H9 (cell line): ENCODE measurements at regions not wholly inside any gene's neighbourhood (a gene's known extent, or its start where the extent isn't known, plus 50 kb on each side); places are given as distances from the start of the nearest gene placed in this dataset.

Experiments
- DNase-seq: peaks from one replicate; pipeline ENCODE4 v3.0.0-alpha.2; 2017
- H2AFZ ChIP-seq: one replicate; pipeline ENCODE4 v1.6.1; 2013; ENCODE audit warnings: mild to moderate bottlenecking, low read length, control low read depth, moderate library complexity
- H2AK5ac ChIP-seq: 2 replicates; pipeline ENCODE4 v1.6.1; 2013; ENCODE audit warnings: low read length, control low read depth, mixed read lengths; ENCODE audit not compliant: insufficient read length
- H2BK120ac ChIP-seq: one replicate; pipeline ENCODE4 v1.6.1; 2013; ENCODE audit warnings: low read depth, mild to moderate bottlenecking, low read length, control low read depth, inconsistent platforms; ENCODE audit not compliant: poor library complexity, severe bottlenecking
- H2BK12ac ChIP-seq: 2 replicates; pipeline ENCODE4 v1.6.1; 2013; ENCODE audit warnings: low read length, control low read depth, mixed read lengths, low read depth; ENCODE audit not compliant: insufficient read length
- H2BK15ac ChIP-seq: 2 replicates; pipeline ENCODE4 v1.6.1; 2013; ENCODE audit warnings: low read depth, low read length, control low read depth
- H2BK20ac ChIP-seq: one replicate; pipeline ENCODE4 v1.6.1; 2013; ENCODE audit warnings: low read depth, mild to moderate bottlenecking, low read length, control low read depth, inconsistent platforms; ENCODE audit not compliant: poor library complexity, severe bottlenecking
- H2BK5ac ChIP-seq: 2 replicates; pipeline ENCODE4 v1.6.1; 2013; ENCODE audit warnings: low read length, control low read depth, mixed read lengths; ENCODE audit not compliant: insufficient read length
- H3K14ac ChIP-seq: 2 replicates; pipeline ENCODE4 v1.6.1; 2013; ENCODE audit warnings: low read length, control low read depth; ENCODE audit not compliant: insufficient read depth
- H3K18ac ChIP-seq: 2 replicates; pipeline ENCODE4 v1.6.1; 2013; ENCODE audit warnings: low read depth, mild to moderate bottlenecking, mixed read lengths, low read length, control low read depth; ENCODE audit not compliant: insufficient read length
- H3K23ac ChIP-seq: 2 replicates; pipeline ENCODE4 v1.6.1; 2013; ENCODE audit warnings: low read length, control low read depth, mixed read lengths, low read depth; ENCODE audit not compliant: insufficient read length
- H3K23me2 ChIP-seq: 2 replicates; pipeline ENCODE4 v1.6.1; 2013; ENCODE audit warnings: low read depth, mild to moderate bottlenecking, mixed read lengths, low read length, control low read depth; ENCODE audit not compliant: insufficient read length, poor library complexity, severe bottlenecking
- H3K27ac ChIP-seq: 2 replicates; pipeline ENCODE4 v1.5.1; 2013; ENCODE audit warnings: low read length, control low read depth, mixed read lengths, low read depth; ENCODE audit not compliant: insufficient read length
- H3K27me3 ChIP-seq: 2 replicates; pipeline ENCODE4 v1.6.1; 2013; ENCODE audit warnings: low read length, control low read depth, inconsistent platforms; ENCODE audit not compliant: insufficient read depth
- H3K4ac ChIP-seq: 2 replicates; pipeline ENCODE4 v1.6.1; 2013; ENCODE audit warnings: low read depth, mild to moderate bottlenecking, control low read depth, inconsistent platforms, low read length, moderate library complexity
- H3K4me1 ChIP-seq: 2 replicates; pipeline ENCODE4 v1.6.1; 2013; ENCODE audit warnings: low read length, control low read depth, inconsistent platforms; ENCODE audit not compliant: insufficient read depth
- H3K4me2 ChIP-seq: 2 replicates; pipeline ENCODE4 v1.6.1; 2013; ENCODE audit warnings: low read length, control low read depth, mixed read lengths; ENCODE audit not compliant: insufficient read length, insufficient read depth
- H3K56ac ChIP-seq: 2 replicates; pipeline ENCODE4 v1.6.1; 2013; ENCODE audit warnings: low read depth, mild to moderate bottlenecking, mixed read lengths, low read length, control low read depth; ENCODE audit not compliant: insufficient read length
- H3K79me1 ChIP-seq: 2 replicates; pipeline ENCODE4 v1.6.1; 2013; ENCODE audit warnings: low read depth, mild to moderate bottlenecking, moderate library complexity, low read length, control low read depth, inconsistent platforms; ENCODE audit not compliant: insufficient read depth, poor library complexity, severe bottlenecking
- H3K79me2 ChIP-seq: 2 replicates; pipeline ENCODE4 v1.6.1; 2013; ENCODE audit warnings: low read length, control low read depth, inconsistent platforms; ENCODE audit not compliant: insufficient read depth
- H3K9ac ChIP-seq: 2 replicates; pipeline ENCODE4 v1.6.1; 2013; ENCODE audit warnings: low read length, control low read depth, mixed read lengths; ENCODE audit not compliant: insufficient read length; ENCODE audit errors: extremely low read depth
- H3K9me3 ChIP-seq: one replicate; pipeline ENCODE4 v1.6.1; 2013; ENCODE audit warnings: low read depth, low read length, inconsistent platforms; ENCODE audit not compliant: control insufficient read depth
- H3T11ph ChIP-seq: one replicate; pipeline ENCODE4 v1.6.1; 2013; ENCODE audit warnings: mild to moderate bottlenecking, low read length, control low read depth, inconsistent platforms
- H4K20me1 ChIP-seq: one replicate; pipeline ENCODE4 v1.6.1; 2013; ENCODE audit not compliant: control insufficient read depth, insufficient read length, insufficient read depth
- H4K5ac ChIP-seq: 2 replicates; pipeline ENCODE4 v1.6.1; 2013; ENCODE audit warnings: low read depth, mild to moderate bottlenecking, mixed read lengths, low read length, control low read depth; ENCODE audit not compliant: insufficient read length
- H4K8ac ChIP-seq: replicated peaks from 2 replicates; pipeline ENCODE4 v1.6.1; 2013; ENCODE audit warnings: low read length, control low read depth, mixed read lengths, low read depth; ENCODE audit not compliant: insufficient read length
- H4K91ac ChIP-seq: 2 replicates; pipeline ENCODE4 v1.6.1; 2013; ENCODE audit warnings: low read depth, mild to moderate bottlenecking, moderate library complexity, mixed read lengths, low read length, control low read depth; ENCODE audit not compliant: insufficient read length
- H3K27ac Mint-ChIP-seq, 3 experiments: 2 replicates in 2 of 3; 3 replicates in 1 of 3; pipeline ENCODE4 v1.8.0; 2020 to 2021; ENCODE audit warnings: mixed read lengths in 3 of 3, mild to moderate bottlenecking in 1 of 3, moderate library complexity in 1 of 3
- H3K27me3 Mint-ChIP-seq: 2 replicates; pipeline ENCODE4 v1.8.0; 2021; ENCODE audit warnings: low read depth, mild to moderate bottlenecking, moderate library complexity, mixed read lengths
- H3K36me3 Mint-ChIP-seq, 3 experiments: 2 replicates in 2 of 3; 3 replicates in 1 of 3; pipeline ENCODE4 v1.8.0; 2020 to 2021; ENCODE audit warnings: low read depth in 3 of 3, mixed read lengths in 3 of 3; ENCODE audit not compliant: insufficient read depth in 1 of 3
- H3K4me1 Mint-ChIP-seq, 2 experiments: 2 replicates each; pipeline ENCODE4 v1.8.0; 2020; ENCODE audit warnings: mixed read lengths in 2 of 2
- H3K4me3 Mint-ChIP-seq, 2 experiments: 2 replicates in 1 of 2; 3 replicates in 1 of 2; pipeline ENCODE4 v1.8.0; 2020 to 2021; ENCODE audit warnings: mild to moderate bottlenecking in 2 of 2, mixed read lengths in 2 of 2, moderate library complexity in 1 of 2
- H3K9me3 Mint-ChIP-seq, 2 experiments: 2 replicates in 1 of 2; 3 replicates in 1 of 2; pipeline ENCODE4 v1.8.0; 2020; ENCODE audit warnings: mild to moderate bottlenecking in 2 of 2, mixed read lengths in 2 of 2, moderate library complexity in 1 of 2
- CTCF ChIP-seq: fragments of 200-600 bp; sonication (generic); conservative IDR thresholded peaks from 3 replicates; pipeline ENCODE4 v1.8.0; 2021; ENCODE audit warnings: antibody characterized with exemption, mild to moderate bottlenecking
- WGBS: extraction: QIAGEN DNeasy Blood & Tissue Kit; methylation state at CpG from one replicate; pipeline ENCODE4 v1.1.7; 2013; ENCODE audit warnings: missing lambda C conversion rate, low lambda C conversion rate, mixed read lengths; ENCODE audit not compliant: insufficient read length; ENCODE audit errors: extremely low coverage; 5-methylcytosine and 5-hydroxymethylcytosine counted together

GRCh38 chr1:217078959-217079358 lies 355.7 kb upstream of the ESRRG start:
- no peaks in the 10 kb centered on the region for H3K79me1 ChIP-seq
- no peak overlapping the region for H3K27ac ChIP-seq
- H4K5ac ChIP-seq, result no peak overlapping the region
- WGBS, result no CpG with 5 or more reads among the region's 1 CpG
- no peaks in the 10 kb centered on the region for H3K23me2 ChIP-seq
- H2BK120ac ChIP-seq, result no peak overlapping the region
- H2AFZ ChIP-seq, result no peak overlapping the region
- no peak overlapping the region for H3K18ac ChIP-seq
- TF ChIP-seq CTCF, result no peak
- no peak overlapping the region for H2BK20ac ChIP-seq
- no peak for DNase-seq
- no peaks in the 10 kb centered on the region for H4K20me1 ChIP-seq
- H2BK12ac ChIP-seq, result no peak overlapping the region
- H2BK15ac ChIP-seq, result no peak overlapping the region
- H3K4me1 Mint-ChIP-seq, result peaks cover 5 to 6% of the 10 kb centered on the region in 2 experiments
- H3K27me3 Mint-ChIP-seq, result no peaks in the 10 kb centered on the region; the same call in 1 of the 2 replicates
- H3K23ac ChIP-seq, result no peak overlapping the region
- no peaks in the 10 kb centered on the region for H3K9me3 ChIP-seq
- H3K14ac ChIP-seq, result no peak overlapping the region
- no peaks in the 10 kb centered on the region for H3K79me2 ChIP-seq
- H3T11ph ChIP-seq, result no peak overlapping the region
- H3K4me2 ChIP-seq, result no peak overlapping the region
- H3K9ac ChIP-seq, result no peak overlapping the region
- H3K4me3 Mint-ChIP-seq, result no peak overlapping the region
- H3K4ac ChIP-seq, result no peak overlapping the region
- no peak overlapping the region for H2AK5ac ChIP-seq
- no peaks in the 10 kb centered on the region for H3K27me3 ChIP-seq
- no peak overlapping the region for H4K8ac ChIP-seq
- H3K9me3 Mint-ChIP-seq, result no peaks in the 10 kb centered on the region
- H3K36me3 Mint-ChIP-seq, result no peaks in the 10 kb centered on the region
- H2BK5ac ChIP-seq, result no peak overlapping the region
- H3K27ac Mint-ChIP-seq, result no peak overlapping the region
- H3K56ac ChIP-seq, result no peak overlapping the region
- H3K4me1 ChIP-seq, result no peaks in the 10 kb centered on the region
- no peak overlapping the region for H4K91ac ChIP-seq
